GM21619 (cell line): ENCODE measurements at regions not wholly inside any gene's neighbourhood (a gene's known extent, or its start where the extent isn't known, plus 50 kb on each side); places are given as distances from the start of the nearest gene placed in this dataset.
"Not testable (repeated sequence)": the region's sequence is repeated elsewhere in the genome, so short reads cannot be mapped to it uniquely, and the experiment has no call there.

ENCODE experiments used
- ATAC-seq: cut with Tn5 transposase; IDR thresholded peaks from one replicate; pipeline ENCODE4 v1.9.1; 2021; ENCODE audit not compliant: unreplicated experiment

GRCh38 chr12:58302487-58303011, 361.2 kb downstream of the ATP23 start:
- no peak for ATAC-seq

- no peak for ATAC-seq
Observed at GRCh38 chr12:58306266-58307000, 365.1 kb downstream of the ATP23 start.

- ATAC-seq, result peak; percentile 59
Observed at GRCh38 chr12:58309806-58310205, 368.4 kb downstream of the ATP23 start.

GRCh38 chr12:58310368-58310767, 369.0 kb downstream of the ATP23 start:
- no peak for ATAC-seq

GRCh38 chr12:58310809-58311622, 369.6 kb downstream of the ATP23 start:
- peak; percentile 51 for ATAC-seq

GRCh38 chr12:58313091-58313855, 371.9 kb downstream of the ATP23 start:
- ATAC-seq, result no peak

- no peak for ATAC-seq
Observed at GRCh38 chr12:58314610-58315009, 373.2 kb downstream of the ATP23 start.

GRCh38 chr12:58316926-58317325, 375.6 kb downstream of the ATP23 start:
- no peak for ATAC-seq

GRCh38 chr12:58321414-58321813, 380.0 kb downstream of the ATP23 start:
- peak; percentile 61 for ATAC-seq

- no peak for ATAC-seq
Observed at GRCh38 chr12:58323676-58324075, 382.3 kb downstream of the ATP23 start.

GRCh38 chr12:58325561-58325960, 384.2 kb downstream of the ATP23 start:
- ATAC-seq, result no peak

GRCh38 chr12:58326534-58326933, 385.2 kb downstream of the ATP23 start:
- no peak for ATAC-seq

GRCh38 chr12:58336581-58337242, 395.3 kb downstream of the ATP23 start:
- not testable (repeated sequence) for ATAC-seq

GRCh38 chr12:58337539-58337938, 396.2 kb downstream of the ATP23 start:
- ATAC-seq, result not testable (repeated sequence)

- no peak for ATAC-seq
Observed at GRCh38 chr12:58341791-58342190, 400.4 kb downstream of the ATP23 start.

GRCh38 chr12:58342736-58343135, 401.4 kb downstream of the ATP23 start:
- no peak for ATAC-seq

GRCh38 chr12:58346032-58346632, 404.8 kb downstream of the ATP23 start:
- peak; percentile 82 for ATAC-seq

GRCh38 chr12:58347188-58347587, 405.8 kb downstream of the ATP23 start:
- ATAC-seq, result no peak

GRCh38 chr12:58347691-58348090, 406.3 kb downstream of the ATP23 start:
- ATAC-seq, result no peak

GRCh38 chr12:58349161-58349560, 407.8 kb downstream of the ATP23 start:
- no peak for ATAC-seq
